HL-60 (cell line): ENCODE measurements at regions not wholly inside any gene's neighbourhood (a gene's known extent, or its start where the extent isn't known, plus 50 kb on each side); places are given as distances from the start of the nearest gene placed in this dataset.

Experiments used
- CTCF ChIP-seq: IDR thresholded peaks from one replicate; pipeline ENCODE4 v1.5.1; 2011; ENCODE audit warnings: low read length, control low read depth, inconsistent platforms; ENCODE audit not compliant: insufficient read depth
- POLR2AphosphoS5 ChIP-seq: IDR thresholded peaks from 2 replicates; pipeline ENCODE4 v1.6.1; 2012; ENCODE audit warnings: low read depth
- REST ChIP-seq: IDR thresholded peaks from 2 replicates; pipeline ENCODE4 v1.6.1; 2012; ENCODE audit warnings: low read depth; ENCODE audit not compliant: insufficient replicate concordance

GRCh38 chr17:13281626-13282025, 263.8 kb upstream of the ELAC2 start:
- TF ChIP-seq POLR2AphosphoS5, result no peak
- TF ChIP-seq CTCF, result no peak
- no peak for TF ChIP-seq REST
